ENCODE measurements at regions not wholly inside any gene's neighbourhood (a gene's known extent, or its start where the extent isn't known, plus 50 kb on each side); places are given as distances from the start of the nearest gene placed in this dataset.

- peaks cover 3% of the 10 kb centered on the region for H3K9me3 Mint-ChIP-seq
- H3K27me3 Mint-ChIP-seq = no peaks in the 10 kb centered on the region
- no peaks in the 10 kb centered on the region for H3K4me1 Mint-ChIP-seq (ENCODE audit: low read depth)
- no peak overlapping the region for H3K4me3 Mint-ChIP-seq
- H3K36me3 Mint-ChIP-seq (ENCODE audit: low read depth) = no peaks in the 10 kb centered on the region
- H3K27ac Mint-ChIP-seq = no peak overlapping the region
Measured at GRCh38 chr13:21998279-21998990, 327.6 kb downstream of the FGF9 start.

- Mint-ChIP-seq H3K27ac (no peak overlapping the region), H3K4me1 (ENCODE audit: low read depth) (no peaks in the 10 kb centered on the region), H3K27me3 (no peaks in the 10 kb centered on the region), H3K4me3 (no peak overlapping the region), H3K9me3 (peaks cover 3% of the 10 kb centered on the region), H3K36me3 (ENCODE audit: low read depth) (no peaks in the 10 kb centered on the region)
Measured at GRCh38 chr13:21999666-22000065, 328.8 kb downstream of the FGF9 start.

GRCh38 chr13:22000191-22000590 lies 329.3 kb downstream of the FGF9 start:
- Mint-ChIP-seq H3K36me3 (ENCODE audit: low read depth) (no peaks in the 10 kb centered on the region), H3K27ac (no peak overlapping the region), H3K4me3 (no peak overlapping the region), H3K27me3 (no peaks in the 10 kb centered on the region), H3K4me1 (ENCODE audit: low read depth) (no peaks in the 10 kb centered on the region), H3K9me3 (peaks cover 3% of the 10 kb centered on the region)

GRCh38 chr13:22001336-22001735 lies 330.5 kb downstream of the FGF9 start:
- Mint-ChIP-seq H3K4me1 (ENCODE audit: low read depth) (no peaks in the 10 kb centered on the region), H3K4me3 (no peak overlapping the region), H3K27ac (no peak overlapping the region), H3K36me3 (ENCODE audit: low read depth) (no peaks in the 10 kb centered on the region), H3K27me3 (no peaks in the 10 kb centered on the region), H3K9me3 (peaks cover 3% of the 10 kb centered on the region)

GRCh38 chr13:22002893-22003292 lies 332.0 kb downstream of the FGF9 start:
- H3K4me1 Mint-ChIP-seq (ENCODE audit: low read depth) = no peaks in the 10 kb centered on the region
- no peak overlapping the region for H3K4me3 Mint-ChIP-seq
- no peaks in the 10 kb centered on the region for H3K27me3 Mint-ChIP-seq
- H3K36me3 Mint-ChIP-seq (ENCODE audit: low read depth) = no peaks in the 10 kb centered on the region
- H3K9me3 Mint-ChIP-seq = peaks cover 2% of the 10 kb centered on the region
- no peak overlapping the region for H3K27ac Mint-ChIP-seq

- peaks cover 14% of the 10 kb centered on the region for H3K9me3 Mint-ChIP-seq
- no peaks in the 10 kb centered on the region for H3K27me3 Mint-ChIP-seq
- H3K27ac Mint-ChIP-seq = no peak overlapping the region
- H3K4me1 Mint-ChIP-seq (ENCODE audit: low read depth) = no peaks in the 10 kb centered on the region
- H3K36me3 Mint-ChIP-seq (ENCODE audit: low read depth) = no peaks in the 10 kb centered on the region
- no peak overlapping the region for H3K4me3 Mint-ChIP-seq
Measured at GRCh38 chr13:22009500-22009899, 338.6 kb downstream of the FGF9 start.

- peaks cover 14% of the 10 kb centered on the region for H3K9me3 Mint-ChIP-seq
- H3K4me1 Mint-ChIP-seq (ENCODE audit: low read depth) = no peaks in the 10 kb centered on the region
- no peaks in the 10 kb centered on the region for H3K36me3 Mint-ChIP-seq (ENCODE audit: low read depth)
- no peak overlapping the region for H3K4me3 Mint-ChIP-seq
- H3K27me3 Mint-ChIP-seq = no peaks in the 10 kb centered on the region
- H3K27ac Mint-ChIP-seq = no peak overlapping the region
Measured at GRCh38 chr13:22009937-22010336, 339.1 kb downstream of the FGF9 start.

GRCh38 chr13:22012686-22013085 lies 341.8 kb downstream of the FGF9 start:
- H3K27me3 Mint-ChIP-seq = no peaks in the 10 kb centered on the region
- H3K36me3 Mint-ChIP-seq (ENCODE audit: low read depth) = no peaks in the 10 kb centered on the region
- H3K4me1 Mint-ChIP-seq (ENCODE audit: low read depth) = peaks cover 7% of the 10 kb centered on the region
- H3K4me3 Mint-ChIP-seq = no peak overlapping the region
- peaks cover 14% of the 10 kb centered on the region for H3K9me3 Mint-ChIP-seq
- H3K27ac Mint-ChIP-seq = no peak overlapping the region

GRCh38 chr13:22014469-22014868 lies 343.6 kb downstream of the FGF9 start:
- Mint-ChIP-seq H3K27me3 (no peaks in the 10 kb centered on the region), H3K27ac (no peak overlapping the region), H3K36me3 (ENCODE audit: low read depth) (no peaks in the 10 kb centered on the region), H3K4me3 (no peak overlapping the region), H3K9me3 (no peaks in the 10 kb centered on the region), H3K4me1 (ENCODE audit: low read depth) (peaks cover 14% of the 10 kb centered on the region)

GRCh38 chr13:22017226-22017625 lies 346.4 kb downstream of the FGF9 start:
- Mint-ChIP-seq H3K4me1 (ENCODE audit: low read depth) (peaks cover 14% of the 10 kb centered on the region), H3K36me3 (ENCODE audit: low read depth) (no peaks in the 10 kb centered on the region), H3K9me3 (no peaks in the 10 kb centered on the region), H3K27ac (no peak overlapping the region), H3K27me3 (no peaks in the 10 kb centered on the region), H3K4me3 (no peak overlapping the region)

GRCh38 chr13:22018076-22018835 lies 347.4 kb downstream of the FGF9 start:
- Mint-ChIP-seq H3K4me3 (no peak overlapping the region), H3K4me1 (ENCODE audit: low read depth) (peaks cover 14% of the 10 kb centered on the region), H3K27ac (no peak overlapping the region), H3K27me3 (no peaks in the 10 kb centered on the region), H3K36me3 (ENCODE audit: low read depth) (no peaks in the 10 kb centered on the region), H3K9me3 (no peaks in the 10 kb centered on the region)

- no peaks in the 10 kb centered on the region for H3K27me3 Mint-ChIP-seq
- H3K36me3 Mint-ChIP-seq (ENCODE audit: low read depth) = no peaks in the 10 kb centered on the region
- H3K9me3 Mint-ChIP-seq = no peaks in the 10 kb centered on the region
- no peak overlapping the region for H3K4me3 Mint-ChIP-seq
- peaks cover 14% of the 10 kb centered on the region for H3K4me1 Mint-ChIP-seq (ENCODE audit: low read depth)
- H3K27ac Mint-ChIP-seq = no peak overlapping the region
Measured at GRCh38 chr13:22018836-22019210, 347.9 kb downstream of the FGF9 start.

- no peaks in the 10 kb centered on the region for H3K27me3 Mint-ChIP-seq
- no peaks in the 10 kb centered on the region for H3K36me3 Mint-ChIP-seq (ENCODE audit: low read depth)
- no peaks in the 10 kb centered on the region for H3K9me3 Mint-ChIP-seq
- no peak overlapping the region for H3K4me3 Mint-ChIP-seq
- H3K27ac Mint-ChIP-seq = no peak overlapping the region
- H3K4me1 Mint-ChIP-seq (ENCODE audit: low read depth) = no peaks in the 10 kb centered on the region
Measured at GRCh38 chr13:22024381-22024994, 353.6 kb downstream of the FGF9 start.

GRCh38 chr13:22027566-22027965 lies 356.7 kb downstream of the FGF9 start:
- no peaks in the 10 kb centered on the region for H3K27me3 Mint-ChIP-seq
- H3K4me3 Mint-ChIP-seq = no peak overlapping the region
- H3K4me1 Mint-ChIP-seq (ENCODE audit: low read depth) = no peaks in the 10 kb centered on the region
- no peak overlapping the region for H3K27ac Mint-ChIP-seq
- no peaks in the 10 kb centered on the region for H3K36me3 Mint-ChIP-seq (ENCODE audit: low read depth)
- H3K9me3 Mint-ChIP-seq = no peaks in the 10 kb centered on the region

- Mint-ChIP-seq H3K9me3 (no peaks in the 10 kb centered on the region), H3K27me3 (no peaks in the 10 kb centered on the region), H3K36me3 (ENCODE audit: low read depth) (no peaks in the 10 kb centered on the region), H3K4me1 (ENCODE audit: low read depth) (no peaks in the 10 kb centered on the region), H3K4me3 (no peak overlapping the region), H3K27ac (no peak overlapping the region)
Measured at GRCh38 chr13:22028831-22029230, 358.0 kb downstream of the FGF9 start.
